Gastroesophageal sphincter (tissue), 3 donors: ENCODE measurements at regions not wholly inside any gene's neighbourhood (a gene's known extent, or its start where the extent isn't known, plus 50 kb on each side); places are given as distances from the start of the nearest gene placed in this dataset.

Experiments
- EP300 ChIP-seq: sonication (generic); formaldehyde crosslinking; IDR thresholded peaks from one replicate; pipeline ENCODE4 v1.6.1; 2017; ENCODE audit warnings: antibody characterized with exemption, mild to moderate bottlenecking
- POLR2A ChIP-seq, 2 donors: fragments of 450-650 bp; IDR thresholded peaks; one replicate each; pipeline ENCODE4 v1.6.1; 2017; ENCODE audit warnings: antibody characterized with exemption in 2 of 2, mild to moderate bottlenecking in 2 of 2, moderate library complexity in 1 of 2
- TF ChIP-seq, protein P1 (sequence below), 4 experiments: fragments of 200-600 bp in 2 of 4; fragments of 450-650 bp in 2 of 4; sonication (generic) in 1 of 4; IDR thresholded peaks; one replicate each; pipeline ENCODE4 v1.5.1; 2017 to 2019; ENCODE audit warnings: antibody characterized with exemption in 4 of 4, mild to moderate bottlenecking in 2 of 4, moderate library complexity in 2 of 4

DNA sequence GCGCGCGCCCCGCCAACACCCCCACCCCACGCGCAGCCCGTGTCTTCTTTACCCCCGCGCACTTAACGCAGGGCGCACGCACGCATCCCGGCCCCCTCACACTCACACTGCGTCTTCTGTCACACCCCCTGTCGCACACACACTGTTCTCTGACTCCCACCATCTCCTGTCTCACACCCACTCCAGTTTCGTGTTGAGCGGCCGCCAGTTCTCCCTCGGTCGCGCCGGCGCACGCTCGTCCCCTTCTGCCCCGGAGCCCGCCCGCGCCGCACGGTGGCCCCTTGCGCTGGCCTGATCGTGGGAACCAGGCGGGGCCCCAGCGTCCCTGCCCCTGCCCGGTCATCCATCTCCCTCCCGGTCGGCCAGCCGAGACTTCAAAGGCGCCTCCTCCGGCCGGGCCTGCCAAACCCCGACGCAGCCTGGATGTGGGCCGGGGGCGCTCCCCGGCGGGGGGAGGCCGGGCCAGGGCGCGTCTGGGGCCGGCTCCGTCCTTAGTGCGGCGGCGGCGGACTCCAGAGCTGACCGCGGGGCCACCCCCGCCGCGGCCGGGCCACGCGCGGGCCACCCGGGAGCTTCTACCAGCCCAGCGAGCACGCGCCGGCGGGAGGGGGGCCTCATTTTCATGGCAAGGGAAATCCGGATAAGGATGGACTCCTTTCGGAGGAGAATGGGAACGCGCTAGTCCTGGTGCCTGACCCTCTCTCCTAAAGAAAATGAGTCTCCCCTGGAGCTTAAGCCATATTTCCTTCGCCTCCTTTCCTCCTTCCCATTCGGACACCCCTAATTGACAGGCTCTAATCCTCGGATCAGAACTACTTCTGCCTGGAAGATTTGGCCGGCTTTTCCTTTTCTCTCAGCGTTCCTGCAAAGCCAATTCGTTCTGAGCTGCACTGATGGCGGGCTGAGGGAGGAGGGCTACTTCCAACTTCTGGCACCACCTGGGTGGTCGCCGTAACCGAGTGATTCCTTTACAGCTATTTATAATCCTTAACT lies 82.0 kb upstream of the HMGA2 start:
- TF ChIP-seq, protein P1, sequence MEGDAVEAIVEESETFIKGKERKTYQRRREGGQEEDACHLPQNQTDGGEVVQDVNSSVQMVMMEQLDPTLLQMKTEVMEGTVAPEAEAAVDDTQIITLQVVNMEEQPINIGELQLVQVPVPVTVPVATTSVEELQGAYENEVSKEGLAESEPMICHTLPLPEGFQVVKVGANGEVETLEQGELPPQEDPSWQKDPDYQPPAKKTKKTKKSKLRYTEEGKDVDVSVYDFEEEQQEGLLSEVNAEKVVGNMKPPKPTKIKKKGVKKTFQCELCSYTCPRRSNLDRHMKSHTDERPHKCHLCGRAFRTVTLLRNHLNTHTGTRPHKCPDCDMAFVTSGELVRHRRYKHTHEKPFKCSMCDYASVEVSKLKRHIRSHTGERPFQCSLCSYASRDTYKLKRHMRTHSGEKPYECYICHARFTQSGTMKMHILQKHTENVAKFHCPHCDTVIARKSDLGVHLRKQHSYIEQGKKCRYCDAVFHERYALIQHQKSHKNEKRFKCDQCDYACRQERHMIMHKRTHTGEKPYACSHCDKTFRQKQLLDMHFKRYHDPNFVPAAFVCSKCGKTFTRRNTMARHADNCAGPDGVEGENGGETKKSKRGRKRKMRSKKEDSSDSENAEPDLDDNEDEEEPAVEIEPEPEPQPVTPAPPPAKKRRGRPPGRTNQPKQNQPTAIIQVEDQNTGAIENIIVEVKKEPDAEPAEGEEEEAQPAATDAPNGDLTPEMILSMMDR (IDR thresholded peaks at IDR 0.05): no peak
- TF ChIP-seq POLR2A (IDR thresholded peaks at IDR 0.05): no peak
- TF ChIP-seq EP300: no peak
